GM12878 (cell line): ENCODE measurements at regions not wholly inside any gene's neighbourhood (a gene's known extent, or its start where the extent isn't known, plus 50 kb on each side); places are given as distances from the start of the nearest gene placed in this dataset.

Experiments
- ATAC-seq: fragments of 200-7000 bp; cut with Tn5 transposase; 3 replicates; pipeline ENCODE4 v1.9.1; 2020; ENCODE audit warnings: mild to moderate bottlenecking, moderate library complexity
- BruUV-seq: library from RNA; stranded (reverse); fragments of 400-500 nt; replicated peaks from 2 replicates; lab custom pipeline; 2021; lab: Mats Ljungman, UMichigan
- CTCF ChIA-PET: fragments of 300-600 bp; sonication (Branson Sonifier 250); formaldehyde crosslinking; extraction: SDS; loops from one replicate; lab custom pipeline; 2021; ENCODE audit warnings: inconsistent platforms; lab: Yijun Ruan, JAX
- POLR2A ChIA-PET: fragments of 350-600 bp; formaldehyde crosslinking; extraction: SDS; loops from one replicate; lab custom pipeline; 2021; ENCODE audit warnings: inconsistent platforms; lab: Charles Lee
- RAD21 ChIA-PET: fragments of 300-600 bp; sonication (Branson Sonifier 250); formaldehyde crosslinking; loops from one replicate; lab custom pipeline; 2023; ENCODE audit warnings: antibody characterized with exemption; ENCODE audit not compliant: unreplicated experiment; lab: Charles Lee
- SMC1A ChIA-PET: fragments of 300-600 bp; sonication (Branson Sonifier 250); formaldehyde crosslinking; loops from one replicate; lab custom pipeline; 2023; ENCODE audit not compliant: unreplicated experiment, uncharacterized antibody; lab: Charles Lee
- DNase-seq: peaks from one replicate; pipeline ENCODE4 v3.0.0-alpha.2; 2011; ENCODE audit warnings: low read depth, low spot score
- FAIRE-seq: peaks from 3 replicates; lab custom pipeline; 2011; peaks lifted over from hg19 to GRCh38; lab: Jason Lieb, UNC
- H2AFZ ChIP-seq: 2 replicates; pipeline ENCODE4 v1.6.0; 2011; ENCODE audit warnings: low read depth, low read length, control low read depth; ENCODE audit not compliant: control insufficient read depth
- H3K27ac ChIP-seq: 2 replicates; pipeline ENCODE4 v1.5.1; 2011; ENCODE audit warnings: control low read depth; ENCODE audit not compliant: control insufficient read depth, insufficient read depth
- H3K27me3 ChIP-seq, 2 experiments: replicated peaks in 1 of 2; 2 replicates each; pipeline versions ENCODE4 v1.6.0 to v1.6.1; 2011; ENCODE audit warnings: low read length in 1 of 2; ENCODE audit not compliant: control insufficient read depth in 2 of 2, insufficient read depth in 2 of 2
- H3K36me3 ChIP-seq, 2 experiments: 2 replicates each; pipeline ENCODE4 v1.5.1; 2011; ENCODE audit warnings: low read length in 1 of 2; ENCODE audit not compliant: control insufficient read depth in 2 of 2, insufficient read depth in 2 of 2
- H3K4me1 ChIP-seq: 2 replicates; pipeline ENCODE4 v1.6.1; 2011; ENCODE audit warnings: mild to moderate bottlenecking, low read length, moderate library complexity, mixed read lengths; ENCODE audit not compliant: control insufficient read depth, insufficient read depth
- H3K4me2 ChIP-seq: 2 replicates; pipeline ENCODE4 v1.6.0; 2011; ENCODE audit warnings: control low read depth; ENCODE audit not compliant: control insufficient read depth, insufficient read depth
- H3K4me3 ChIP-seq: fragments of 200-600 bp; sonication (generic); 2 replicates; pipeline ENCODE4 v1.5.1; 2016
- H3K79me2 ChIP-seq: 2 replicates; pipeline ENCODE4 v1.6.0; 2011; ENCODE audit warnings: low read length; ENCODE audit not compliant: control insufficient read depth, insufficient read depth
- H3K9ac ChIP-seq: 2 replicates; pipeline ENCODE4 v1.8.0; 2011; ENCODE audit warnings: low read length, control low read depth, mixed read lengths; ENCODE audit not compliant: control insufficient read depth, insufficient read depth
- H3K9me3 ChIP-seq: replicated peaks from 3 replicates; pipeline ENCODE4 v1.5.1; 2011; ENCODE audit warnings: mild to moderate bottlenecking, low read length; ENCODE audit not compliant: control insufficient read depth, insufficient read depth
- H4K20me1 ChIP-seq: 2 replicates; pipeline ENCODE4 v1.6.0; 2011; ENCODE audit not compliant: control insufficient read depth, insufficient read depth
- CBX5 ChIP-seq: sonication (generic); IDR thresholded peaks from 2 replicates; pipeline ENCODE4 v1.6.1; 2016; ENCODE audit warnings: low read depth, moderate library complexity, mild to moderate bottlenecking, inconsistent platforms
- HDAC2 ChIP-seq: fragments of 200-600 bp; sonication (generic); IDR thresholded peaks from 2 replicates; pipeline ENCODE4 v1.6.1; 2017
- SREBF1 ChIP-seq: IDR thresholded peaks from 2 replicates; pipeline ENCODE4 v1.6.1; 2012; ENCODE audit warnings: mild to moderate bottlenecking, low read length
- SREBF2 ChIP-seq: IDR thresholded peaks from 2 replicates; pipeline ENCODE4 v1.6.1; 2012; ENCODE audit warnings: mild to moderate bottlenecking, low read length
- STAT3 ChIP-seq: IDR thresholded peaks from 2 replicates; pipeline ENCODE4 v1.6.1; 2011; ENCODE audit warnings: low read depth, low read length, improper control_type of control experiment
- YBX1 ChIP-seq: fragments of 450-650 bp; IDR thresholded peaks from 2 replicates; pipeline ENCODE4 v1.6.1; 2016; ENCODE audit warnings: antibody characterized with exemption
- ZNF207 ChIP-seq: fragments of 450-650 bp; IDR thresholded peaks from 2 replicates; pipeline ENCODE4 v1.6.1; 2014; ENCODE audit warnings: antibody characterized with exemption, mild to moderate bottlenecking, borderline replicate concordance
- ZNF622 ChIP-seq: fragments of 450-650 bp; IDR thresholded peaks from 2 replicates; pipeline ENCODE4 v1.6.1; 2017; ENCODE audit warnings: mild to moderate bottlenecking, inconsistent platforms
- WGBS: methylation state at CpG from one replicate; pipeline ENCODE4 v1.1.6; 2016; ENCODE audit warnings: low lambda C conversion rate; ENCODE audit not compliant: insufficient replicate concordance, insufficient coverage; ENCODE audit errors: missing lambda C conversion rate; 5-methylcytosine and 5-hydroxymethylcytosine counted together
- in situ Hi-C: fragments of 300-500 bp; cut with MboI; formaldehyde crosslinking; loops from 9 replicates; pipeline ENCODE4 v1.14.3; 2018; ENCODE audit warnings: mixed read lengths
- intact Hi-C: fragments of 100-400 bp; cut with micrococcal nuclease; formaldehyde crosslinking; loops from one replicate; pipeline ENCODE4 v1.14.2; 2022; ENCODE audit not compliant: unreplicated experiment
- TF ChIP-seq, protein P1 (sequence below): IDR thresholded peaks from 2 replicates; pipeline ENCODE4 v1.6.1; 2011; ENCODE audit warnings: borderline replicate concordance, low read depth, mild to moderate bottlenecking, moderate library complexity, low read length; ENCODE audit not compliant: insufficient read depth, poor library complexity, severe bottlenecking

DNA sequence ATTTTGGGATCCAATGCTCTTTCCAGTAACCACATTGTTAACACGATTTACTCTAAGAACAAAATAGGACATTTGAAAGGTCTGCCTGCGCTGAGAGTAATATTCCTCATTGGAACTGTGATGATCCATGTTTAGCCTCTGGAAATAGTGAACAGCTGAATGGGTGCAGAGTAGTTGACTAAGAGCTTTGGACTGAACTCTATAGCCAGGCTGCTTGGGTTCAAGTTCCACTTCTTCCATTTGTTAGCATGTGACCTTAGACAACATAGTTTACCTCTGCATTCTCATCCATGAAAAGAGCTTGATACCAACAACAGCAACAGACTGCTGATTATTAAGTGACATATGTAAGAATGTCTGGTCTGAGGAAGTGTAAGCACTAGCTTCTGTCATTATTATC, 128.3 kb upstream of the MMADHC start:
- TF ChIP-seq ZNF622 (no peak), CBX5 (no peak), SREBF1 (no peak), YBX1 (no peak), SREBF2 (no peak), STAT3 (no peak), HDAC2 (no peak), ZNF207 (no peak)
- TF ChIP-seq, protein P1, sequence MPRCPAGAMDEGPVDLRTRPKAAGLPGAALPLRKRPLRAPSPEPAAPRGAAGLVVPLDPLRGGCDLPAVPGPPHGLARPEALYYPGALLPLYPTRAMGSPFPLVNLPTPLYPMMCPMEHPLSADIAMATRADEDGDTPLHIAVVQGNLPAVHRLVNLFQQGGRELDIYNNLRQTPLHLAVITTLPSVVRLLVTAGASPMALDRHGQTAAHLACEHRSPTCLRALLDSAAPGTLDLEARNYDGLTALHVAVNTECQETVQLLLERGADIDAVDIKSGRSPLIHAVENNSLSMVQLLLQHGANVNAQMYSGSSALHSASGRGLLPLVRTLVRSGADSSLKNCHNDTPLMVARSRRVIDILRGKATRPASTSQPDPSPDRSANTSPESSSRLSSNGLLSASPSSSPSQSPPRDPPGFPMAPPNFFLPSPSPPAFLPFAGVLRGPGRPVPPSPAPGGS, result no peak
- DNase-seq (no peak), FAIRE-seq (no peak), ATAC-seq (no peak)
- no peaks in the 10 kb centered on the region for H3K27me3 ChIP-seq
- BruUV-seq, result no TSS peak
- ChIA-PET POLR2A (no interaction called here), SMC1A (interaction anchor here (1.2 kb wide), 1 partner anchor 11 kb away, joined by 3 read pairs; no protein-coding TSS in a partner anchor), RAD21 (no interaction called here), CTCF (no interaction called here)
- 3% methylated on average over 2 of the region's 2 CpGs for WGBS
- H4K20me1 ChIP-seq, result no peaks in the 10 kb centered on the region
- H3K27ac ChIP-seq, result no peak overlapping the region
- no peaks in the 10 kb centered on the region for H3K36me3 ChIP-seq
- H3K4me1 ChIP-seq, result no peaks in the 10 kb centered on the region
- in situ Hi-C loops (no loop called here), intact Hi-C loops (loop anchor here (5.0 kb wide), 1 partner anchor 119 kb away; no protein-coding TSS in a partner anchor)
- H3K9me3 ChIP-seq, result no peaks in the 10 kb centered on the region
- H3K79me2 ChIP-seq, result no peaks in the 10 kb centered on the region
- H3K9ac ChIP-seq, result no peak overlapping the region
- H2AFZ ChIP-seq, result no peak overlapping the region
- no peak overlapping the region for H3K4me2 ChIP-seq
- H3K4me3 ChIP-seq, result no peak overlapping the region
